ENCODE measurements at regions not wholly inside any gene's neighbourhood (a gene's known extent, or its start where the extent isn't known, plus 50 kb on each side); places are given as distances from the start of the nearest gene placed in this dataset.

DNA sequence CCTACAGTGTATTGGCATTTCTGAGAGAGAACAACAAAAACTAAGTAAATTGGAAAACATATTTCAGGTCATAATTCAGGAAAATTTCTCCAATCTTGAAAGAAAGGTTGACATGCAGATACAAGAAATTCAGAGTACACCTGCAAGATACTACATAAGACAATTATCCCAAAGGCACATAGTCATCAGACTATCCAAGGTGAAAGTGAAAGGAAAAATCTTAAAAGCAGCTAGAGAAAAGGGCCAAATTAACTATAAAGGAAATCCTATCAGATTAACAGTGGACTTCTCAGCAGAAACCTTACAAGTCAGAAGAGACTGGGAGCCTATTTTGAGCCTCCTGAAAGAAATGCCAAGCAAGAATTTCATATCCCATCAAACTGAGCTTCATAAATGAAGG is 449.0 kb upstream of the MMADHC start:
- Histone ChIP-seq H3K36me3 (no peaks in the 10 kb centered on the region), H3K4me3 (no peak overlapping the region), H3K4me1 (no peaks in the 10 kb centered on the region), H3K9me3 (no peaks in the 10 kb centered on the region), H3K27me3 (no peaks in the 10 kb centered on the region), H3K27ac (no peak overlapping the region)
- intact Hi-C loops (cut with DNase I; ENCODE audit: low total_unique reads) (no loop called here), in situ Hi-C loops (cut with MboI; ENCODE audit: low pct_ligation_motif_present in 1 of 4, low pct_unique_long_range_greater_than_20kb in 1 of 4, low sequenced_read_pairs in 3 of 4) (no loop called here)
- no peak for TF ChIP-seq POLR2AphosphoS5 (IDR thresholded peaks at IDR 0.05)
- TF ChIP-seq, protein P1, sequence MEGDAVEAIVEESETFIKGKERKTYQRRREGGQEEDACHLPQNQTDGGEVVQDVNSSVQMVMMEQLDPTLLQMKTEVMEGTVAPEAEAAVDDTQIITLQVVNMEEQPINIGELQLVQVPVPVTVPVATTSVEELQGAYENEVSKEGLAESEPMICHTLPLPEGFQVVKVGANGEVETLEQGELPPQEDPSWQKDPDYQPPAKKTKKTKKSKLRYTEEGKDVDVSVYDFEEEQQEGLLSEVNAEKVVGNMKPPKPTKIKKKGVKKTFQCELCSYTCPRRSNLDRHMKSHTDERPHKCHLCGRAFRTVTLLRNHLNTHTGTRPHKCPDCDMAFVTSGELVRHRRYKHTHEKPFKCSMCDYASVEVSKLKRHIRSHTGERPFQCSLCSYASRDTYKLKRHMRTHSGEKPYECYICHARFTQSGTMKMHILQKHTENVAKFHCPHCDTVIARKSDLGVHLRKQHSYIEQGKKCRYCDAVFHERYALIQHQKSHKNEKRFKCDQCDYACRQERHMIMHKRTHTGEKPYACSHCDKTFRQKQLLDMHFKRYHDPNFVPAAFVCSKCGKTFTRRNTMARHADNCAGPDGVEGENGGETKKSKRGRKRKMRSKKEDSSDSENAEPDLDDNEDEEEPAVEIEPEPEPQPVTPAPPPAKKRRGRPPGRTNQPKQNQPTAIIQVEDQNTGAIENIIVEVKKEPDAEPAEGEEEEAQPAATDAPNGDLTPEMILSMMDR (IDR thresholded peaks at IDR 0.05), result no peak
- TF ChIP-seq EP300 (IDR thresholded peaks at IDR 0.05; ENCODE audit: low read depth), result no peak
- no peak for TF ChIP-seq POLR2A (IDR thresholded peaks at IDR 0.05)
- no peak for DNase-seq

GRCh38 chr2:150034665-150035064 is 447.1 kb upstream of the MMADHC start:
- intact Hi-C loops (cut with DNase I; ENCODE audit: low total_unique reads), result no loop called here
- no peaks in the 10 kb centered on the region for H3K27me3 ChIP-seq
- H3K27ac ChIP-seq, result no peak overlapping the region
- TF ChIP-seq, protein P1 (IDR thresholded peaks at IDR 0.05), result no peak
- no peak for TF ChIP-seq EP300 (IDR thresholded peaks at IDR 0.05; ENCODE audit: low read depth)
- no peak for TF ChIP-seq POLR2AphosphoS5 (IDR thresholded peaks at IDR 0.05)
- TF ChIP-seq POLR2A (IDR thresholded peaks at IDR 0.05), result no peak
- 74 to 82% methylated on average over 2 to 3 of the region's 3 CpGs for WGBS, 2 donors (ENCODE audit: low coverage in 1 of 2)
- H3K4me3 ChIP-seq, result no peak overlapping the region
- H3K4me1 ChIP-seq, result peaks cover 0 to 6% (median 0%) of the 10 kb centered on the region in 4 donors
- no peaks in the 10 kb centered on the region for H3K9me3 ChIP-seq
- no peak for DNase-seq
- in situ Hi-C loops (cut with MboI; ENCODE audit: low pct_ligation_motif_present in 1 of 4, low pct_unique_long_range_greater_than_20kb in 1 of 4, low sequenced_read_pairs in 3 of 4), result no loop called here
- H3K36me3 ChIP-seq, result no peaks in the 10 kb centered on the region

- TF ChIP-seq POLR2AphosphoS5 (IDR thresholded peaks at IDR 0.05) (no peak), POLR2A (IDR thresholded peaks at IDR 0.05) (no peak), EP300 (IDR thresholded peaks at IDR 0.05; ENCODE audit: low read depth) (no peak)
- TF ChIP-seq, protein P1 (IDR thresholded peaks at IDR 0.05), result no peak
- DNase-seq, result no peak
- Histone ChIP-seq H3K9me3 (no peaks in the 10 kb centered on the region), H3K36me3 (no peaks in the 10 kb centered on the region), H3K27me3 (no peaks in the 10 kb centered on the region), H3K27ac (no peak overlapping the region), H3K4me1 (peaks cover 0 to 6% (median 0%) of the 10 kb centered on the region in 4 donors), H3K4me3 (no peak overlapping the region)
- WGBS, 2 donors (ENCODE audit: low coverage in 1 of 2), result 61 to 70% methylated on average over 3 of the region's 3 CpGs
- in situ Hi-C loops (cut with MboI; ENCODE audit: low pct_ligation_motif_present in 1 of 4, low pct_unique_long_range_greater_than_20kb in 1 of 4, low sequenced_read_pairs in 3 of 4) (no loop called here), intact Hi-C loops (cut with DNase I; ENCODE audit: low total_unique reads) (no loop called here)
Measured at GRCh38 chr2:150030436-150031190, 443.0 kb upstream of the MMADHC start.

DNA sequence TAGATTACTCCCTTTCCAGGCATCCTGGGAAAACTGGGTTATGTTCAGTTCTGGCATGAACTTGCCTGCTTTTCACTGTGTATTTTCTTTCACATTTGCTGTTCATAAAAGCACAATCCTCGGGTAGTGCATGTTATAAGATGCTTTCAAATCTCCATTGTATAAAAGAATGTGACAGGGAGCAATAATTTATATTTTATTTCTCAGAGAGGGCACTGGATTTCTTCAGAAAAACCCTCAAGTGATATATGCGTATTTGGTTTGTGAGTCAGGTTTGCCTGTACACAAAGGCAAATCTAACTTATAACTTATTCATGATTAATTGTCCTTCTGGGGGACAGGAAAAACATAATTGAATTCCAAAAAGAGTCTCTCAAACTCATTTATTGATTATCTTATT is 440.7 kb upstream of the MMADHC start:
- 55 to 60% methylated on average over 2 of the region's 2 CpGs for WGBS, 2 donors (ENCODE audit: low coverage in 1 of 2)
- Histone ChIP-seq H3K4me1 (peaks cover 0 to 6% (median 0%) of the 10 kb centered on the region in 4 donors), H3K4me3 (no peak overlapping the region), H3K36me3 (no peaks in the 10 kb centered on the region), H3K9me3 (no peaks in the 10 kb centered on the region), H3K27me3 (no peaks in the 10 kb centered on the region), H3K27ac (no peak overlapping the region)
- TF ChIP-seq POLR2A (IDR thresholded peaks at IDR 0.05), result no peak
- TF ChIP-seq EP300 (IDR thresholded peaks at IDR 0.05; ENCODE audit: low read depth), result no peak
- TF ChIP-seq, protein P1 (IDR thresholded peaks at IDR 0.05), result no peak
- no peak for TF ChIP-seq POLR2AphosphoS5 (IDR thresholded peaks at IDR 0.05)
- intact Hi-C loops (cut with DNase I; ENCODE audit: low total_unique reads) (no loop called here), in situ Hi-C loops (cut with MboI; ENCODE audit: low pct_ligation_motif_present in 1 of 4, low pct_unique_long_range_greater_than_20kb in 1 of 4, low sequenced_read_pairs in 3 of 4) (no loop called here)
- no peak for DNase-seq
